Vagina (tissue), 2 donors: ENCODE measurements at regions not wholly inside any gene's neighbourhood (a gene's known extent, or its start where the extent isn't known, plus 50 kb on each side); places are given as distances from the start of the nearest gene placed in this dataset.

Experiments used
- POLR2A ChIP-seq, 2 donors: fragments of 450-650 bp; IDR thresholded peaks; one replicate each; pipeline ENCODE4 v1.6.1; 2017; ENCODE audit warnings: antibody characterized with exemption in 2 of 2, mild to moderate bottlenecking in 2 of 2, moderate library complexity in 2 of 2
- POLR2AphosphoS5 ChIP-seq, 2 donors: sonication (generic); formaldehyde crosslinking; IDR thresholded peaks; one replicate each; pipeline ENCODE4 v1.9.0; 2017; ENCODE audit warnings: antibody characterized with exemption in 2 of 2, mild to moderate bottlenecking in 2 of 2, low read depth in 1 of 2; ENCODE audit not compliant: insufficient read depth in 1 of 2
- TF ChIP-seq, protein P1 (sequence below), 3 experiments: fragments of 450-650 bp in 2 of 3; fragments of 200-600 bp in 1 of 3; sonication (generic) in 1 of 3; IDR thresholded peaks; one replicate each; pipeline ENCODE4 v1.5.1; 2017 to 2019; ENCODE audit warnings: antibody characterized with exemption in 3 of 3, mild to moderate bottlenecking in 2 of 3, moderate library complexity in 2 of 3

DNA sequence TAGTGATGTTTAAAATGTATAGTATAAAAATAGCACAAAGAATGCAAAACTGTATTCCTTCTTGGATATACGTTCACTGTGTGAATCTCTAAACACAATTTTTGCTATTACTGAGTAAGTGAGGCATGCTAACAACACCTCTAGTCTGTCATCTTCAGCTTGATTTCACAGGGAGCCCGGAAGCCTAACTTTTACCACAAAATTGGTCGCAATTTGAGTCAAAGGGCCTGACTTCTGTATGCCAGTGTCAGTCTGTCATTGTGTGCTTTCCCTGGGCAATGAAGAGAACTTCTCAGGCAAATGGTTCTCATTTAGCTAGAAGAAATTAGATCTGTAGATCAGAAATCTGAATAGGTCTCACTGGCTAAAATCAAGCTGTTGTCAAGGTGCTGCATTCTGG is 1059.5 kb downstream of the FAM181B start:
- TF ChIP-seq POLR2A (IDR thresholded peaks at IDR 0.05) = no peak
- TF ChIP-seq, protein P1, sequence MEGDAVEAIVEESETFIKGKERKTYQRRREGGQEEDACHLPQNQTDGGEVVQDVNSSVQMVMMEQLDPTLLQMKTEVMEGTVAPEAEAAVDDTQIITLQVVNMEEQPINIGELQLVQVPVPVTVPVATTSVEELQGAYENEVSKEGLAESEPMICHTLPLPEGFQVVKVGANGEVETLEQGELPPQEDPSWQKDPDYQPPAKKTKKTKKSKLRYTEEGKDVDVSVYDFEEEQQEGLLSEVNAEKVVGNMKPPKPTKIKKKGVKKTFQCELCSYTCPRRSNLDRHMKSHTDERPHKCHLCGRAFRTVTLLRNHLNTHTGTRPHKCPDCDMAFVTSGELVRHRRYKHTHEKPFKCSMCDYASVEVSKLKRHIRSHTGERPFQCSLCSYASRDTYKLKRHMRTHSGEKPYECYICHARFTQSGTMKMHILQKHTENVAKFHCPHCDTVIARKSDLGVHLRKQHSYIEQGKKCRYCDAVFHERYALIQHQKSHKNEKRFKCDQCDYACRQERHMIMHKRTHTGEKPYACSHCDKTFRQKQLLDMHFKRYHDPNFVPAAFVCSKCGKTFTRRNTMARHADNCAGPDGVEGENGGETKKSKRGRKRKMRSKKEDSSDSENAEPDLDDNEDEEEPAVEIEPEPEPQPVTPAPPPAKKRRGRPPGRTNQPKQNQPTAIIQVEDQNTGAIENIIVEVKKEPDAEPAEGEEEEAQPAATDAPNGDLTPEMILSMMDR (IDR thresholded peaks at IDR 0.05) = no peak
- no peak for TF ChIP-seq POLR2AphosphoS5 (IDR thresholded peaks at IDR 0.05; ENCODE audit: insufficient read depth in 1 of 2, low read depth in 1 of 2)
